ENCODE measurements at regions not wholly inside any gene's neighbourhood (a gene's known extent, or its start where the extent isn't known, plus 50 kb on each side); places are given as distances from the start of the nearest gene placed in this dataset.

- TF ChIP-seq PRDM15 (CRISPR knock-in tag; IDR thresholded peaks at IDR 0.05) (no peak), IKZF2 (IDR thresholded peaks at IDR 0.05) (no peak), WRNIP1 (IDR thresholded peaks at IDR 0.05; ENCODE audit: borderline replicate concordance, low read depth, low read length) (no peak), POLR2AphosphoS2 (IDR thresholded peaks at IDR 0.05; ENCODE audit: low read depth, low read length) (no peak), RAD51 (IDR thresholded peaks at IDR 0.05) (no peak), ATF2 (IDR thresholded peaks at IDR 0.05; ENCODE audit: low read length) (no peak), SMAD5 (IDR thresholded peaks at IDR 0.05; ENCODE audit: low read depth) (no peak)
Observed at GRCh38 chr18:39635966-39636365, 2070.4 kb upstream of the CELF4 start (continued).

- CTCF ChIA-PET: interaction anchor here (0.6 kb wide), 1 partner anchor 25 kb away, joined by 3 read pairs; no protein-coding TSS in a partner anchor
- H3K27me3 ChIP-seq (replicated peaks in 1 of 2; ENCODE audit: control insufficient read depth in 2 of 2, insufficient read depth in 2 of 2, low read length in 1 of 2): no peaks in the 10 kb centered on the region
- POLR2A ChIA-PET: no interaction called here
- TF ChIP-seq IKZF2 (IDR thresholded peaks at IDR 0.05): no peak
- no peak for TF ChIP-seq TCF7 (IDR thresholded peaks at IDR 0.05; ENCODE audit: borderline replicate concordance)
- no peak for TF ChIP-seq DPF2 (IDR thresholded peaks at IDR 0.05)
- no peak for TF ChIP-seq FOS (IDR thresholded peaks at IDR 0.05; ENCODE audit: borderline replicate concordance, extremely low read depth, insufficient read length)
- no peak for TF ChIP-seq NKRF (conservative IDR thresholded peaks at IDR 0.05)
- TF ChIP-seq SKIL (IDR thresholded peaks at IDR 0.05; ENCODE audit: low read depth, poor library complexity, severe bottlenecking): no peak
- TF ChIP-seq TCF3 (IDR thresholded peaks at IDR 0.05; ENCODE audit: borderline replicate concordance, insufficient read depth, low read depth, low read length): no peak
- no peak for TF ChIP-seq HCFC1 (IDR thresholded peaks at IDR 0.05; ENCODE audit: low read length)
- no peak for TF ChIP-seq LARP7 (IDR thresholded peaks at IDR 0.05)
- TF ChIP-seq SMARCA5 (IDR thresholded peaks at IDR 0.05): no peak
- TF ChIP-seq PAX8 (IDR thresholded peaks at IDR 0.05): no peak
Observed at GRCh38 chr18:39635192-39635591, 2069.6 kb upstream of the CELF4 start.

More at GRCh38 chr18:39635192-39635591, 2069.6 kb upstream of the CELF4 start:
- in situ Hi-C loops (cut with MboI): no loop called here
- RAD21 ChIA-PET (ENCODE audit: unreplicated experiment): no interaction called here
- H3K4me2 ChIP-seq (ENCODE audit: control insufficient read depth, insufficient read depth): no peak overlapping the region
- no peaks in the 10 kb centered on the region for H3K79me2 ChIP-seq (ENCODE audit: control insufficient read depth, insufficient read depth, low read length)
- H2AFZ ChIP-seq (ENCODE audit: control insufficient read depth, low read depth, low read length): no peak overlapping the region
- ATAC-seq: no peak
- no peaks in the 10 kb centered on the region for H3K4me1 ChIP-seq (ENCODE audit: control insufficient read depth, insufficient read depth, low read length)
- no peak for DNase-seq (ENCODE audit: low read depth, low spot score)
- no peak overlapping the region for H3K4me3 ChIP-seq
- SMC1A ChIA-PET (ENCODE audit: uncharacterized antibody, unreplicated experiment): interaction anchor here (0.9 kb wide), 1 partner anchor 24 kb away, joined by 3 read pairs; no protein-coding TSS in a partner anchor
- H3K9ac ChIP-seq (ENCODE audit: control insufficient read depth, insufficient read depth, low read length): no peak overlapping the region
- FAIRE-seq: no peak
- H3K36me3 ChIP-seq (ENCODE audit: control insufficient read depth in 2 of 2, insufficient read depth in 2 of 2, low read length in 1 of 2): no peaks in the 10 kb centered on the region
- BruUV-seq (replicated peaks): no TSS peak
- H3K27ac ChIP-seq (ENCODE audit: control insufficient read depth, insufficient read depth): no peak overlapping the region
- H3K9me3 ChIP-seq (replicated peaks; ENCODE audit: control insufficient read depth, insufficient read depth, low read length): no peaks in the 10 kb centered on the region
- intact Hi-C loops (cut with micrococcal nuclease; ENCODE audit: unreplicated experiment): no loop called here
- no peaks in the 10 kb centered on the region for H4K20me1 ChIP-seq (ENCODE audit: control insufficient read depth, insufficient read depth)

All from GM12878 (cell line).